IMR-90 (cell line): ENCODE measurements at regions not wholly inside any gene's neighbourhood (a gene's known extent, or its start where the extent isn't known, plus 50 kb on each side); places are given as distances from the start of the nearest gene placed in this dataset.

Experiments
- ATAC-seq: fragments of 200-7000 bp; cut with Tn5 transposase; 2 replicates; pipeline ENCODE4 v1.9.1; 2020; ENCODE audit warnings: low read depth, mild to moderate bottlenecking, moderate library complexity
- BruUV-seq: library from RNA; stranded (reverse); fragments of 400-500 nt; replicated peaks from 2 replicates; lab custom pipeline; 2021; lab: Mats Ljungman, UMichigan
- CTCF ChIA-PET: fragments of 300-600 bp; formaldehyde crosslinking; extraction: SDS; loops from one replicate; lab custom pipeline; 2021; ENCODE audit warnings: antibody characterized with exemption; lab: Yijun Ruan, JAX
- POLR2A ChIA-PET: fragments of 300-600 bp; sonication (Branson Sonifier 250); formaldehyde crosslinking; loops from one replicate; lab custom pipeline; 2022; ENCODE audit warnings: antibody characterized with exemption; ENCODE audit not compliant: unreplicated experiment; lab: Charles Lee
- DNase-seq: peaks from one replicate; pipeline ENCODE4 v3.0.0; 2013
- H2AFZ ChIP-seq: replicated peaks from 2 replicates; pipeline ENCODE3; 2013; ENCODE audit warnings: low read length, mild to moderate bottlenecking; ENCODE audit not compliant: poor library complexity
- H2AK5ac ChIP-seq: 2 replicates; pipeline ENCODE4 v1.6.1; 2013; ENCODE audit warnings: low read depth, low read length, inconsistent platforms
- H2AK9ac ChIP-seq: replicated peaks from 2 replicates; pipeline ENCODE3; 2013; ENCODE audit warnings: mild to moderate bottlenecking, low read depth, low read length, moderate library complexity; ENCODE audit not compliant: poor library complexity
- H2BK120ac ChIP-seq: 2 replicates; pipeline ENCODE4 v1.6.1; 2013; ENCODE audit warnings: low read depth, low read length, inconsistent platforms
- H2BK15ac ChIP-seq: 3 replicates; pipeline ENCODE4 v1.6.1; 2013; ENCODE audit warnings: low read depth, low read length, inconsistent platforms
- H2BK20ac ChIP-seq: 2 replicates; pipeline ENCODE4 v1.6.1; 2013; ENCODE audit warnings: low read depth, mild to moderate bottlenecking, inconsistent platforms, low read length, moderate library complexity
- H2BK5ac ChIP-seq: 2 replicates; pipeline ENCODE4 v1.6.1; 2013; ENCODE audit warnings: mild to moderate bottlenecking, low read depth, low read length, inconsistent platforms; ENCODE audit not compliant: poor library complexity, severe bottlenecking
- H3K14ac ChIP-seq: replicated peaks from 2 replicates; pipeline ENCODE4 v1.6.1; 2013; ENCODE audit warnings: low read depth, low read length, inconsistent platforms
- H3K18ac ChIP-seq: 2 replicates; pipeline ENCODE4 v1.6.1; 2013; ENCODE audit warnings: low read depth, low read length, control low read depth
- H3K23ac ChIP-seq: 2 replicates; pipeline ENCODE4 v1.6.1; 2013; ENCODE audit warnings: low read depth, low read length, inconsistent platforms
- H3K27ac ChIP-seq: 2 replicates; pipeline ENCODE4 v1.5.1; 2013; ENCODE audit warnings: mild to moderate bottlenecking, control low read depth, low read length; ENCODE audit not compliant: insufficient read depth
- H3K27me3 ChIP-seq: 2 replicates; pipeline ENCODE4 v1.6.1; 2013; ENCODE audit warnings: low read length; ENCODE audit not compliant: control insufficient read depth, insufficient read depth
- H3K36me3 ChIP-seq: 2 replicates; pipeline ENCODE4 v1.6.1; 2013; ENCODE audit warnings: low read length, mixed read lengths; ENCODE audit not compliant: control insufficient read depth, insufficient read depth
- H3K4ac ChIP-seq: 2 replicates; pipeline ENCODE4 v1.6.1; 2013; ENCODE audit warnings: low read depth, low read length, inconsistent platforms
- H3K4me1 ChIP-seq: 2 replicates; pipeline ENCODE4 v1.6.1; 2013; ENCODE audit warnings: low read length, mixed read lengths; ENCODE audit not compliant: control insufficient read depth, insufficient read depth
- H3K4me2 ChIP-seq: 2 replicates; pipeline ENCODE4 v1.6.1; 2013; ENCODE audit warnings: low read depth, mild to moderate bottlenecking, control low read depth, low read length, moderate library complexity
- H3K4me3 ChIP-seq: 2 replicates; pipeline ENCODE4 v1.5.1; 2013; ENCODE audit warnings: low read depth, mild to moderate bottlenecking, control low read depth, low read length, moderate library complexity; ENCODE audit not compliant: insufficient read depth
- H3K56ac ChIP-seq: 2 replicates; pipeline ENCODE4 v1.6.1; 2013; ENCODE audit warnings: low read length, inconsistent platforms; ENCODE audit not compliant: insufficient read depth; ENCODE audit errors: extremely low read depth
- H3K79me1 ChIP-seq, 2 experiments: 2 replicates each; pipeline ENCODE4 v1.6.1; 2013; ENCODE audit warnings: low read length in 2 of 2, inconsistent platforms in 1 of 2, low read depth in 1 of 2
- H3K9ac ChIP-seq: 2 replicates; pipeline ENCODE4 v1.6.1; 2013; ENCODE audit warnings: low read depth, low read length, control low read depth
- H3K9me1 ChIP-seq: 2 replicates; pipeline ENCODE4 v1.6.1; 2013; ENCODE audit warnings: low read length, inconsistent platforms; ENCODE audit not compliant: insufficient read depth
- H3K9me3 ChIP-seq: 2 replicates; pipeline ENCODE4 v1.6.1; 2013; ENCODE audit warnings: low read length; ENCODE audit not compliant: control insufficient read depth, insufficient read depth
- H4K20me1 ChIP-seq: 2 replicates; pipeline ENCODE4 v1.6.1; 2013; ENCODE audit warnings: low read length, inconsistent platforms; ENCODE audit not compliant: insufficient read depth
- H4K5ac ChIP-seq: 2 replicates; pipeline ENCODE4 v1.6.1; 2013; ENCODE audit warnings: mild to moderate bottlenecking, low read depth, low read length, control low read depth
- H4K8ac ChIP-seq, 2 experiments: 2 replicates each; pipeline ENCODE4 v1.6.1; 2013; ENCODE audit warnings: low read depth in 2 of 2, low read length in 2 of 2, control low read depth in 1 of 2, inconsistent platforms in 1 of 2
- H4K91ac ChIP-seq: 2 replicates; pipeline ENCODE4 v1.6.1; 2013; ENCODE audit warnings: low read depth, low read length, inconsistent platforms; ENCODE audit not compliant: insufficient read depth
- CHD1 ChIP-seq: IDR thresholded peaks from 2 replicates; pipeline ENCODE4 v1.6.1; 2012; ENCODE audit warnings: low read depth, low read length, improper control_type of control experiment
- ELK1 ChIP-seq: fragments of 150-350 bp; IDR thresholded peaks from 2 replicates; pipeline ENCODE4 v1.6.1; 2016; ENCODE audit warnings: low read depth, mild to moderate bottlenecking, low read length, moderate library complexity, borderline replicate concordance
- FOS ChIP-seq: fragments of 150-350 bp; IDR thresholded peaks from 2 replicates; pipeline ENCODE4 v1.6.1; 2016; ENCODE audit warnings: low read depth, low read length
- MAFK ChIP-seq: IDR thresholded peaks from 2 replicates; pipeline ENCODE4 v1.6.1; 2012; ENCODE audit warnings: low read depth, low read length, improper control_type of control experiment
- MAZ ChIP-seq: IDR thresholded peaks from 2 replicates; pipeline ENCODE4 v1.6.1; 2012; ENCODE audit warnings: low read depth, mild to moderate bottlenecking, low read length, improper control_type of control experiment, moderate library complexity, borderline replicate concordance
- MXI1 ChIP-seq: IDR thresholded peaks from 2 replicates; pipeline ENCODE4 v1.6.1; 2012; ENCODE audit warnings: low read depth, mild to moderate bottlenecking, low read length, moderate library complexity, borderline replicate concordance
- NFE2L2 ChIP-seq: fragments of 150-350 bp; IDR thresholded peaks from 2 replicates; pipeline ENCODE4 v1.6.1; 2016; ENCODE audit warnings: low read depth, mild to moderate bottlenecking, low read length
- RAD21 ChIP-seq: IDR thresholded peaks from 2 replicates; pipeline ENCODE4 v1.6.1; 2012; ENCODE audit warnings: low read length, improper control_type of control experiment
- RCOR1 ChIP-seq: IDR thresholded peaks from 2 replicates; pipeline ENCODE4 v1.6.1; 2012; ENCODE audit warnings: mild to moderate bottlenecking, low read length, improper control_type of control experiment; ENCODE audit not compliant: insufficient replicate concordance
- RFX5 ChIP-seq: IDR thresholded peaks from 2 replicates; pipeline ENCODE4 v1.8.0; 2012; ENCODE audit warnings: low read depth, mild to moderate bottlenecking, low read length, moderate library complexity
- SMC3 ChIP-seq: fragments of 150-350 bp; IDR thresholded peaks from 2 replicates; pipeline ENCODE4 v1.6.1; 2016; ENCODE audit warnings: low read depth, mild to moderate bottlenecking, antibody characterized with exemption, low read length, moderate library complexity
- dilution Hi-C: fragments of 300-500 bp; cut with HindIII; formaldehyde crosslinking; loops from one replicate; pipeline ENCODE4 v1.14.3; 2018; ENCODE audit warnings: low sequenced_read_pairs; ENCODE audit not compliant: unreplicated experiment
- in situ Hi-C: fragments of 300-500 bp; cut with MboI; formaldehyde crosslinking; loops from 3 replicates; pipeline ENCODE4 v1.14.3; 2019; ENCODE audit warnings: low sequenced_read_pairs, inconsistent platforms, mixed read lengths
- intact Hi-C: fragments of 100-400 bp; cut with micrococcal nuclease; formaldehyde crosslinking; loops from 2 replicates; pipeline ENCODE4 v1.10.0; 2022
- TF ChIP-seq, protein P1 (sequence below): conservative IDR thresholded peaks from 2 replicates; pipeline ENCODE4 v1.5.1; 2012; ENCODE audit warnings: mild to moderate bottlenecking, low read depth, low read length, improper control_type of control experiment
- TF ChIP-seq, protein P2 (sequence below): fragments of 150-350 bp; IDR thresholded peaks from 2 replicates; pipeline ENCODE4 v1.6.1; 2017; ENCODE audit warnings: mild to moderate bottlenecking, antibody characterized with exemption, low read length, low read depth

GRCh38 chr12:126581655-126582054 is 1516.4 kb downstream of the AACS start:
- Histone ChIP-seq H4K5ac (no peak overlapping the region), H3K9me3 (peaks cover 17% of the 10 kb centered on the region), H3K56ac (no peak overlapping the region), H3K36me3 (no peaks in the 10 kb centered on the region), H2BK5ac (no peak overlapping the region), H3K9ac (no peak overlapping the region), H4K20me1 (no peaks in the 10 kb centered on the region), H2AK9ac (no peak overlapping the region), H3K4ac (no peak overlapping the region), H4K91ac (no peak overlapping the region), H3K4me2 (no peak overlapping the region), H2BK15ac (no peak overlapping the region), H4K8ac (no peak overlapping the region), H2AFZ (no peak overlapping the region), H3K79me1 (no peaks in the 10 kb centered on the region), H3K27ac (no peak overlapping the region), H3K14ac (no peak overlapping the region), H3K4me1 (no peaks in the 10 kb centered on the region), H2BK20ac (no peak overlapping the region), H3K9me1 (no peaks in the 10 kb centered on the region), H3K23ac (no peak overlapping the region), H3K4me3 (no peak overlapping the region), H2AK5ac (no peak overlapping the region), H2BK120ac (no peak overlapping the region), H3K18ac (no peak overlapping the region), H3K27me3 (no peaks in the 10 kb centered on the region)
- ATAC-seq (no peak), DNase-seq (no peak)
- CTCF ChIA-PET: no interaction called here
- in situ Hi-C loops: no loop called here
- BruUV-seq: no TSS peak
- TF ChIP-seq ELK1 (no peak), MAZ (no peak), MAFK (no peak), SMC3 (no peak), RAD21 (no peak), RCOR1 (no peak), RFX5 (no peak), MXI1 (no peak), CHD1 (no peak), FOS (no peak), NFE2L2 (no peak)
- TF ChIP-seq, protein P1, sequence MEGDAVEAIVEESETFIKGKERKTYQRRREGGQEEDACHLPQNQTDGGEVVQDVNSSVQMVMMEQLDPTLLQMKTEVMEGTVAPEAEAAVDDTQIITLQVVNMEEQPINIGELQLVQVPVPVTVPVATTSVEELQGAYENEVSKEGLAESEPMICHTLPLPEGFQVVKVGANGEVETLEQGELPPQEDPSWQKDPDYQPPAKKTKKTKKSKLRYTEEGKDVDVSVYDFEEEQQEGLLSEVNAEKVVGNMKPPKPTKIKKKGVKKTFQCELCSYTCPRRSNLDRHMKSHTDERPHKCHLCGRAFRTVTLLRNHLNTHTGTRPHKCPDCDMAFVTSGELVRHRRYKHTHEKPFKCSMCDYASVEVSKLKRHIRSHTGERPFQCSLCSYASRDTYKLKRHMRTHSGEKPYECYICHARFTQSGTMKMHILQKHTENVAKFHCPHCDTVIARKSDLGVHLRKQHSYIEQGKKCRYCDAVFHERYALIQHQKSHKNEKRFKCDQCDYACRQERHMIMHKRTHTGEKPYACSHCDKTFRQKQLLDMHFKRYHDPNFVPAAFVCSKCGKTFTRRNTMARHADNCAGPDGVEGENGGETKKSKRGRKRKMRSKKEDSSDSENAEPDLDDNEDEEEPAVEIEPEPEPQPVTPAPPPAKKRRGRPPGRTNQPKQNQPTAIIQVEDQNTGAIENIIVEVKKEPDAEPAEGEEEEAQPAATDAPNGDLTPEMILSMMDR: no peak
- TF ChIP-seq, protein P2, sequence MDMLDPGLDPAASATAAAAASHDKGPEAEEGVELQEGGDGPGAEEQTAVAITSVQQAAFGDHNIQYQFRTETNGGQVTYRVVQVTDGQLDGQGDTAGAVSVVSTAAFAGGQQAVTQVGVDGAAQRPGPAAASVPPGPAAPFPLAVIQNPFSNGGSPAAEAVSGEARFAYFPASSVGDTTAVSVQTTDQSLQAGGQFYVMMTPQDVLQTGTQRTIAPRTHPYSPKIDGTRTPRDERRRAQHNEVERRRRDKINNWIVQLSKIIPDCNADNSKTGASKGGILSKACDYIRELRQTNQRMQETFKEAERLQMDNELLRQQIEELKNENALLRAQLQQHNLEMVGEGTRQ: no peak
- dilution Hi-C loops: no loop called here
- intact Hi-C loops: no loop called here
- POLR2A ChIA-PET: no interaction called here
